Neural cell (in vitro differentiated cells): ENCODE measurements at regions not wholly inside any gene's neighbourhood (a gene's known extent, or its start where the extent isn't known, plus 50 kb on each side); places are given as distances from the start of the nearest gene placed in this dataset.

ENCODE experiments used
- CTCF ChIP-seq: fragments of 450-650 bp; IDR thresholded peaks from 2 replicates; pipeline ENCODE4 v1.5.1; 2014; ENCODE audit warnings: antibody characterized with exemption, mild to moderate bottlenecking, moderate library complexity; ENCODE audit not compliant: poor library complexity, severe bottlenecking
- EZH2 ChIP-seq: fragments of 200-600, 300-800 bp; shearing (Covaris generic), sonication (generic); IDR thresholded peaks from 2 replicates; pipeline ENCODE4 v1.6.1; 2014; ENCODE audit warnings: antibody characterized with exemption, low read length, borderline replicate concordance, mild to moderate bottlenecking; ENCODE audit not compliant: insufficient read depth, poor library complexity, severe bottlenecking
- RAD21 ChIP-seq: fragments of 450-650 bp; conservative IDR thresholded peaks from 2 replicates; pipeline ENCODE4 v1.6.1; 2014; ENCODE audit warnings: antibody characterized with exemption, mild to moderate bottlenecking, moderate library complexity

GRCh38 chr5:67381236-67381880 lies 184.8 kb upstream of the CD180 start:
- TF ChIP-seq RAD21 (no peak), CTCF (no peak), EZH2 (no peak)
